HG03064 (cell line): ENCODE measurements at regions not wholly inside any gene's neighbourhood (a gene's known extent, or its start where the extent isn't known, plus 50 kb on each side); places are given as distances from the start of the nearest gene placed in this dataset.

Source experiments
- ATAC-seq: cut with Tn5 transposase; IDR thresholded peaks from one replicate; pipeline ENCODE4 v1.9.1; 2021; ENCODE audit warnings: low read depth; ENCODE audit not compliant: unreplicated experiment

DNA sequence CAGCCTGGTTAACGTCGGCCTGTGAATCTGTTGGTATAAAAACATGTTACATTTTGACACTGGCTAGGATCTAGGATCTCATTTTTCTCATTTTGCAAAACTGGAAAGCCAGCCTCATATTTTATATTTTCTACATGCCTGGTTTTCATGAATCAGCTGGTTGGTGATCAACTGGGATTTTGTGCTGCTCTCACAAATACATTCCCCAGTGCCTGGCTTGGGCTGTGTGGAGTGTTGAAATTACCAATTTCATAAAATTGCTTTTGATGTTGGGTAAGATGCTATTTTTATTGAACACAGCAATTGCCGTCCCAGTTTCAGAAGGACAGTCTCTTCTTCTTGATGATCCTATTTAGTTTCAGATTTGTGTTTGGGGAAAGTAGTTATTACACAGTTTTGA is 604.3 kb downstream of the TAFA4 start:
- no peak for ATAC-seq

DNA sequence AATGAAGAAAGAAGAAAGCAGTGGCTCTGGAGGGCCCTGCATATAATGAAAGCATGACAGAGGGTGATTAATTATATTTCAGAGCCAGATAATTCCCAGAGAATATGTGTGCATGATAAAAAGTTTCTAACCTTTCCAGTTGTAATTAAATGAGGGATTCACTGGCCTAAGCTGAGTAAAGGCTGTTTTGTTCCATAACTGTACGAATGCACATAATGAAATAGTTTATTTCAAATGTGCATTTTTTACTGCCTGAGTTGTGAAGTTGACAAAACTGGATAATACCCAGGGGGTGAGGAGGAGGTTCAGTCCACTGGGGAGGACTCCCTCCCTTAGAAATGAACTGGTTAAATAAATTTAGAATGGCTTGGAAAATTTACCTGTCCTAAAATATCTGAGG is 616.4 kb downstream of the TAFA4 start:
- ATAC-seq = no peak

DNA sequence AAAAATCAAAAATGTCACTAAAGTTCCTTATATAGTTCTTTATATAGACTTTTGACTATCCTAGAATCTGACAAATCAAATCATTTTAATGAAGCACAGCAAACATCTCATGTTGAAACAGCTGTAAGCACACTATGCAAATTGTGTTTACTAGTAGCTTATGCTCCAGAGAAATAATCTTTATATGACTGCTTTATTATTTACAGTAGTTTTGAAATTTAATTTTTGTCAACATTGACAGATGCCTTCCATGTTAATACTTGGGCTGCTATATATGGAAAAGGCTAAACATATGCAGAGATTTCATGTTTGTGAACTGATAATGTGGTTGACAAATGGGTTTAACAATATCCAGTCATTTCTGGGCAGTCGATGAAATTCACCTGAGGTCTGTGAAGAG is 616.8 kb downstream of the TAFA4 start:
- ATAC-seq = no peak

DNA sequence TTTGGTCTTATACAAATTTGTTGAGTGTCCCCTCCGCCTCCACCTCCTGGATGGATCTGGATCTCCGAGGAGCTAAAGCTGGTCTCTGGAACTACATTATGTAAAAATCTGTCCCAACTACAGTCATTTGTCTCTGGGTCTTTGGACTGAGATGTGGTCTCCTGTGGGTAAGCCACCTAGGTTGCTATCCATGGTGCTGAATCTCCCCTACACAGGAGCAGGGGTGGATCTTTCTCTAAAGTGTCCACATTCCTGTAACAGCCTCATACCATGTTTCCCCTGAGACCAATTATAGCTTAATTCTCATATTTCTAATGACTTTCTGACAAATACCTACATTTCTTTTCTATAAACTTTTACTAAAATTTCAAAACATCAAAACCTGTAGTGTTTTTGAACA is 625.8 kb downstream of the TAFA4 start:
- ATAC-seq = no peak

DNA sequence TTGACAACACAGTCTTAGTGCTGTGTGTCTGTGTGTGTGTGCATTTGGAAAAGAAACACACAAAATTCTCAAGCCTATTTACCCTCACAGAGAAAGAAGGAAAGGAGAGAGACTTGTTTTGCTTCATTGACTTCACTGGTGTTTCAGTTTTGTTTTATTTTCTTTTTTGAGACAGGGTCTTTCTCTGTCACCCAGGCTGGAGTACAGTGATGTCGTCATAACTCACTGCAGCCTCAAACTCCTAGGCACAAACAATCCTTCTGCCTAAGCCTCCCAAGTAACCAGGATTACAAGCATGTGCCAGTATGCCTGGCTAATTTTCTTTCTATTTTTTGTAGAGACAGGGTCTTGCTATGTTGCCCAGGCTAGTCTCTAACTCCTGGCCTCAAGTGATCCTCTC is 636.9 kb downstream of the TAFA4 start:
- ATAC-seq = no peak

DNA sequence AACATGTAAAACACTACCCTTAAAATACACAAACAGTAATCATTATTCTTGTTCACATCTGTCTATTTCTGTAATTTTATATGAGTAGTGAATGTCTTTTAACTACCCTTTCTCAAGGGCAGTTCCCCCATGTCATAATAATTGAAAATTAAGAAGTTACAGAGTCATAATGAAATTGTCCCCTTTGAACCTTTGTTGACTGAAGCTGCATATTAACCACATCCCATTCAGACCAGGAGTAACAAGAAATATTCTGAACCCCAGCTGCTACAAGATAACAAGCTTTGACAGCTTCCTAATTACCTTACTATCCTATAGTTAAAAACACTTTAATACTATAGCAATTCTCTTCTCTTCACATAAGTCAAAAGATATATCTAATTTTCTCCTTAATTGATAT is 635.9 kb upstream of the SUCLG2 start:
- ATAC-seq = no peak

DNA sequence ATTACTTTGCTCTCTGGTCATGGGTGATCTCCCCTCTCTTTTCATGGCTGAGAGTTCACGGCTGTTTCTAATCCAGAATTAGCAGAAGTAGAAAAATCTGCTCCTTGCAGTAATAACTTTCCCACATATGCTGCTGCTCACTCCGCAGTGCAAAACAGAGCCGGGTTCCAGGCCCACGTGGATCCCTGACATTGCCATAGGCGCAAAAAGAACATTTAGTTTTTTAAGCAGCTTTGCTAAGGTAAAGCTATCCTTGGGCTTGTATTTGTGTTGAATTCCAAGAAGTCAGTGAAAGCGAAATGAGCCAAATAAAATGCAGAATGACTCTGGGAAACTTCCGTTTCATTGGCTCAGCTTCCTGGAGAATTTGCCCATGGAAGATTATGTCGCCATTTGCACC is 633.7 kb upstream of the SUCLG2 start:
- ATAC-seq = no peak

DNA sequence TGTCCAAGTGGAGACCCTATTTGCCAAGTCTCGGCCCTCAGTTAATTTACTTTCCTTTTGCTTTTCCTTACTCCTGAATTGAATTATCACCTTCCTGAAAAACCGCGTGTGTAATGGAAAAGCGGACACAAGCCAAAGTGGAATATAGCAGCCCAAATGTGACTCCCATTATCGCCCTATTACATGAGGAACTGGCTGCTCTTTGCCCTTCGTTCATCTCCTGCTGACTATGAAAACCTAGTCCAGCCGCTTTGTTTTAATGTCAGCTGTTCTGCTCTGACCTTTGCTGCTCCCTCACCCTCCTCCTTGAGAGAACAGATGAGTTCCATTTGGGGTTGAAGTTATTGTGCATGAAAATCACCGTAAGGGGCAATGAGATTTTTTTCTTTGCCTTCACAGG is 632.7 kb upstream of the SUCLG2 start:
- no peak for ATAC-seq

DNA sequence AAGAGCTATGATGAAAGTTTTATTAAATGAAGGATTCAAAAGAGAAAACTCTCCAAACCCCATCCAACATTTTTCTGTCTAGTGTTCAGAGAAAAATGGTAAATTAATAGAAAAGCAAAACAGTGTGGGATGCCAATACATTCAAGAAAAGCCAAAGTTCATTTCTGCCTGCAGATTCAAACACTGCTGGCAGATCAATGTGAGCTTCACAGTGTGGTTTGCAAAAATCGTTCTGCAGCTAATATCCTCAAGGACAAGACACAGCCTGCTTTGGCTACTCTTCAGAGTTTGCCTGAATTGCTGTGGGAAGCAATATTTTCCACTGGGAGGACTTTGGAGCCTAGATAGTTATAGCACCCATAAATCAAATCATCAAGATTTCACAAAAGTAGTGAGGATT is 619.9 kb upstream of the SUCLG2 start:
- no peak for ATAC-seq

DNA sequence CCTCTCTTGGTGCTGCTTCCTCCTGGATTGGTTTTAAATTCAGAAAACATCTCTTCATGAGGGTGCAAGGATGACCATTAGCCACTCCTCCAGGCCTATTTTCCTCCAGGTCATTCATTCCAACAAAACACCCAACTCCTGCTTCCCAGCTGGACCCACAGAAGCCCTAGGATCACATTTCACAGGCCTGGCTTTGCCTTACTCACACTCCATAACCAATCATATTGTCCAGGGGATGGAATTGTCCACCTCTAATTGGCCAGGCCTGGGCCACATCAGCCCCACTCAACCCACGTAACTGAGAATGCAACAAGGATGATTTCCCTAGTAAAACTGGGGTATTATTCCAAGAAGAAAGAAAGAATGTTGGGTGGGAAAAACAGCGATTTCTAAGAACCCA is 616.7 kb upstream of the SUCLG2 start:
- no peak for ATAC-seq

DNA sequence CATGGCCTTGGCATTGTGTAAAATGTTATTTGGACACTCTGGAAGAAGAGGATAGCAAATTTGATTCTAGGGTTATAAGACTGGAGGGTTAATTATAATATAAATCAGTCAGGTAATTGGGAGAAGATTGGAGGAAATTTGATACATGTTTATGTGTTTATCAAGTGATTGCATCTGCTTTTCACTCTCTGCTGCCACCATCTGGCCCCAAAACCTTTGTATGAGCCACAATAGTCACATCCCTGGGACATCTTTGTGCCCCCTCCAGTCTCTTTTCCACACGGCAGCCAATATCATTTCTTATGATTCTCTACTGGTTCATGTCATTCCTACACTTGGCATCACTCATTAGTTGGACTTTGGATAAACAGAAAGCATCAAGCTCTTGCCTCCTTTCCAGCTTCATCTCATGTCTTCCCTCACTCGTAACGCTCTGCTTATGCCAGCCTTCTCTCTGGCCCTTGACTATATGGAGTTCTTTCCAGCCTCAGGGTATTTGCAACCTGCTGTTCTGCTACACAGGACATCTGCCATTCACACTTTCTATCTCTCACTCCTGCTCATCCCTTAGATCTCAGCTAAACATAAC is 602.3 kb upstream of the SUCLG2 start:
- ATAC-seq = no peak

DNA sequence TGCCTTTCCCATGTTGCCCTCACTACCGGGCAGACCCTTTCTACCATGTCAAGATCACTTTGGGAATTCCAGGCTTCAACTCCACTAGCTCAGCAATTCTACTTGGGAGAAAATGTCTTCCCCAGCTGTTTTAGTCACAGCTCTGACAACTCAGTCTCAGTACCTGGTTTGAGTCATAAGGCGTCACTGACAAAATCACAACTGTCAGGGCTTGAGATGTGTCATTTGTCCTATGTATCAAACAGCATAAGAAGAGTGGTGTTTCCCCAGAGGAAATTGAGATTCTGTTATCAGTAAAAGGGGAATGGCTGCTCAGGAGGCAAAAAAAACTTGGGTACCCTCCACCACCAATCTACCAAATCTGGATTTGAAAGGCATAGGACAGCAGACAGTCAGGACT is 594.9 kb upstream of the SUCLG2 start:
- no peak for ATAC-seq

DNA sequence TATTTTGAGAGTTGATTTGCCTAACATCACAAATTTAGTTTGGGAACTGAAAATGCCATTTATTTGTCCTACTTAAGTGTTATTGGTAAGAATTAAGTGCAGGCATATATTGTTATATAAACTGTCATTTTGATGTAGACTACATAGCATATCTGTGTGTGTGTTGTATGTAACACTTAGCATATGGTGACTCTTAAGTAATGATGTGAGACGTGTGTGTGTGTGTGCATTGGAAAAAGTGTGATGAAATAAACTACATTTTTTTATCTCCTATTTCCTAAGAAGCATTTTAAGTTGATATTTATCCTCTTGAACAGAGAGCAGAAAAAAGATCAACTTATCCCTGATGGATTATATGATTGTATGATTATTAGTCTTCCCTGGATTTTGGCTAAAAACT is 588.2 kb upstream of the SUCLG2 start:
- no peak for ATAC-seq

DNA sequence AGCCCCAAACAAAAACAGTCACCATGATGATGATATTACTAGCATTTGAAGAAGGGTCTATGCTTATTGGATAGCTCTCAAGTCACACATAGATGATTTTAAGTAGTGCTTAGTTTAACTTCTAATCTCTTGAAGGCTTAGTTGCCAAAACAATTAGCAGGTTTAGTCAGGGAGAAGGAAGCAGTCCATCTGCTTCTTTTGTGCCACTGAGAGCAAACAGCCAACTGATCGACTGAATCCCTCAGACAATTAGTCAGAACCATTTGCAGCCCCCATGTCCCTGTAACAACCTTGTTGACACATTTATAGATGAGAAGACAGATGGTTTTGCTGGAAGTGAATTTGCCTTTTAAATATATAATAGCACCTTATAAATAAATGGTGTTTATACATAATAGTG is 585.1 kb upstream of the SUCLG2 start:
- no peak for ATAC-seq

DNA sequence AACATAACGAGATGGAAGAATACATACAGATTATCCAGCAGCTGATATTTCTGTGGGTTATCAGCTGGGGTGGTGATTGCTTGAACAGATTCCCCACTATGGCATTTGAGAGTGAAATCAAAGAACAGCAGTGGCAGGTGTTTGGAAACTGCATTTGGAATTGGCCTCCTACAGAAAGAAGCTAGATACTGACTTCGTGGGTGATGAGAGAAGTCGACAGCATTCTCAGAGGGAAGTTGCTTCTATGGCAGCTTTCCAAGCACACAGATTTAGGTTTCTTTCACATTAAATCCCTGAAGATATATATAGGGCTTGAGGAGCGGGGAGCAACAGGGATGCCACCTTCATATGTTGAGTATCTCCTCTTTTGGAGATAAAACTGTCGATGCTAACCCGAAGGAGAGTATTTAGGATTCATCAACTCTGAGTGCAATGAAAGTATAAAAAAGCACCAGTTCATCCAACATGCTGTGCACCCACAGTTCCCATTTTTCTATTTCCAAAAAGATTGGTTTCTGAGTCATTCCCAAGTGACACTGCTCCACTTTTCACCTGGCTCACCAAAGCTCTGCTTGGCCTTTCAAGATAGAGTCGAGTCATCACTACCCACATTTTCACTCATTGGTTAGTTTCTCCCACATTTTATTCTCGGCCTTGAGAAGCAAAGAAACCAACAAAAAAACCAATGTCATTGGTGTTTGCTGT is 579.8 kb upstream of the SUCLG2 start:
- ATAC-seq = no peak

DNA sequence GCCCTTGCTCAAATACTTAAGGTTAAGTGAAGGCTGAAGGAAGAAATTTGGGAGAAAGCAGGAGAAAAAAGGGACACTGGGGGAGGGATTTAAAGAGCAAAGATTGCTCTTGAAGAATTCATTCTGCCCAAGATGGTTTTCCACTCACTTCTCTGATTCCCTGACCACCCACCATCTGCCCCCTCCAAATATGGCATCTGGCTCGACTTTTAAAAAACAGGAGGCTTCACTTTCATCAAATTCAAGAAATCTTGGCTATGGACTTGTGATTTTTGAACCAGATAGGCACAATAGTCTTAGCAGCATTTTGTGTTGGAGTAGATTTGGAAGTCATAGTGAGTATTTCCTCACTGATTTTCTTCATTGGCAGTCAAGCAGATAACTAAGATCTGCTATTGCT is 574.4 kb upstream of the SUCLG2 start:
- ATAC-seq = no peak

DNA sequence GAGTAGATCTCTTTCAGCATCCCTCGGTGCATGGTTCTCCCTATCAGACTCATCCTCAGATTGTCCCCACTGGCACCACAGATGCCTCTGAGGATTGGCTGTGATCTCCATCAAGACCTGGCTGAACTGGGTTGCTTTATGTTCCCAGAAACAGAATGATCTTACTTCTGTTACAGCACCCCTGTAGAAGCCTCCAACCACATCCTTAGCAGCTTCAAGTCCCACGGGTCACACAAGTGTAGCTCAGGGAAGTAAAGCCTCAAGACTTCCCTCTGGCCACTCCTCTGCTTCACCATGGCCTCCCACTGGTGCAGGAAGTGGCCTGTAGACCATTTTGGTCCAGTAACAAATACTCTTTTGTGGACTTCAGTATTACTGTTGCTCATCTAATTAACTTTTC is 566.4 kb upstream of the SUCLG2 start:
- ATAC-seq = no peak

DNA sequence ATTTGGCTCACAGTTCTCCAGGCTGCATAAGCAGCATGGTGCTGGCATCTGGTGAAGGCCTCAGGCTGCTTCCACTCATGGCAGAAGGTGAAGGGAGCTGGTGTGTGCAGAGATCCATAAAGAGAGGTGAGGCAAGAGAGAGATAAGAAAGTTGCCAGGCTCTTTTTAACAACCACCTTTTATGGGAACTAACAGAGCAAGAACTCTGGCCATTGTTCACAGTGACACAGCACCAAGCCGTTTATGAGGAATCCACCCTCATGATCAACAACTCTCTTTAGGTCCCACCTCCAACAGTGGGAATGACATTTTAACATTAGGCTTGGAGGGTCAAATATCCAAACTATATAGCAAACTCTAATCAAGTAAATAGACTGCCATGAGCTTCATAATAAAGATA is 557.2 kb upstream of the SUCLG2 start:
- no peak for ATAC-seq

DNA sequence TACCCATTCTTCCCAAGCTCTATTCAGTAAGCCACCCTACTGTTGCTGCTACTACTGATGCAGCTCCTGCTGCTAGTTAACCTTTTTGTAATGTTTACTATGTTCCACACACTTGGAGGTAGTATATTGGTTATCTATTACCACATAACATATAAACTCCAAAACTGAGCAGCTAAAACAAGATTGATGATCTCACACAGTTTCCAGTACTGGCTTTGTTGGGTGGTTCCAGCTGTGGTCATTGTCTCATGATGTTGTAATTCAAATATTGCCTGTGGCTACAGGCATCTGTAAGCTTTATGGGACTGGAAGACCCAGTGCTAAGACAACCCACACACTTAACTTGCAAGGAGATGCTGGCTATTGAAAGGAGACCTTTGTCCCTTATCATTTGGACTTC is 556.2 kb upstream of the SUCLG2 start:
- no peak for ATAC-seq

DNA sequence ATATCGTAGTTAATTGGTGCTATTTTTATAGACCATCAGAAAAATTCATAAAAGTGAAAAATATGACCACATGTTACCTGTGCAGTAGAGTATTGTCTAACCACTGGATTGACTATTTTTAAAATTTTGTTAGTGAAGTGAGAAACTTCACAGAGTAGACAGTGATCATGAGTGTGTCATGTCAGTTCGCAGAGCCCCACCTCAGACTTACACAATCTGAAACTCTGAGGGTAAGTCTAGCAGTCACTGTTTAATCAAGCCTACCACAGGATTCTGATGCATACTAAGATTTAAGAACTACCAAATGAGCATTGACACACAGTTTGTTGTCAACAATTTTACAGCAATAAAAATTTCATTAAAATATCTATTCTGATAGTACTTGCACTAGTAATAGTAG is 552.9 kb upstream of the SUCLG2 start:
- no peak for ATAC-seq

DNA sequence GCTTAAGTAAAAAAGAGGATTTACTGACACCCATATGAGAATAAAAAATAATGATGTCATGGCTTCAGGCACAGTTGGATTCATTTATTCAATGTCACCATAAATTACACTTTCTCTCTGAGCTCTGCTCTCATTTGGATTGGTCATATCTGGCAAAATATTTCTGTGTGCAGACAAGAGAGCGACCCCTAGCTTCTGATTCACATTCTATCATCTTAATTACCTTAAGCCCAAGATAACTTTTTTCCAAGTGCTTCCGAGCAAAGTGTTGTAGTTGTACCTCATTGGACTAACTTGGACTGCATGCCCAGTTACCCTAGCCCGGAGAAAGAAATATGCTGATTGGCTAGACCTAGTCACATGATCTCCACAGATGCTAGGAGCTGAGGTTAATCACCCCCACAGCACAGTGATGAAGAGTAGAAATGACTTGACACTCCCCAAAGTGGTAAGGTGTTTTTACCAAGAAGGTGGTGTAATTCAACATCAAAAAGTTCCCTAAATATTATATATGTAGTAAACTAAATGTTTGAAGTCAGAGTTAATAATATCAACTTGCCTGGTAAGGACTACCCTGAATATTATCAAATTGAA is 552.2 kb upstream of the SUCLG2 start:
- no peak for ATAC-seq

DNA sequence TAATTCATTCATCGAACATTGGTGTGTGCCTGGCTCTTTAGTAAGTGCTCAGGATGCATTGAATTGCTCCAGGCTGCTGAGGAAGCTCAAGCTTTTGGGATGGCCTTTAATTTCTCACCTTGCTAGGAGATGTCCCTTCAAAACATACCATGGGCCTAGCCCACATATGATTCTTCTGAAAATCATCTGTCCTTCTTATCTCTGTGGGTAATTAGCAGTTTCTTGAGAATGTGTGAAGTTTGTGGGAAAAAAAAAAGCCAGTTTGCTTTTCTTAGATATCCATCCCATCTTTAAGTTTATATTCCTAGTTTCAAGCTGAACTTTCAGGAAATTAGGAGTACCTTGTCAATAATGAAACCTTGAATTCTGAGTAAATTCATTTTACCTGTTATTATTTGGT is 532.3 kb upstream of the SUCLG2 start:
- ATAC-seq = no peak
